ENCODE measurements at regions not wholly inside any gene's neighbourhood (a gene's known extent, or its start where the extent isn't known, plus 50 kb on each side); places are given as distances from the start of the nearest gene placed in this dataset.
"Not testable (repeated sequence)": the region's sequence is repeated elsewhere in the genome, so short reads cannot be mapped to it uniquely, and the experiment has no call there.

GRCh38 chr10:77740396-77740795 lies 102.8 kb upstream of the KCNMA1 start:
- DNase-seq (ENCODE audit: low spot score) = not testable (repeated sequence)

- DNase-seq (ENCODE audit: low spot score) = no peak
Measured at GRCh38 chr10:77738496-77739158, 101.0 kb upstream of the KCNMA1 start.

GRCh38 chr10:77737608-77738007 lies 100.0 kb upstream of the KCNMA1 start:
- DNase-seq (ENCODE audit: low spot score) = no peak

- not testable (repeated sequence) for DNase-seq (ENCODE audit: low spot score)
Measured at GRCh38 chr10:77735136-77735535, 97.5 kb upstream of the KCNMA1 start.

- DNase-seq (ENCODE audit: low spot score) = no peak
Measured at GRCh38 chr10:77732213-77733003, 94.8 kb upstream of the KCNMA1 start.

GRCh38 chr10:77727481-77727880 lies 89.9 kb upstream of the KCNMA1 start:
- no peak for DNase-seq (ENCODE audit: low spot score)

GRCh38 chr10:77726732-77727131 lies 89.1 kb upstream of the KCNMA1 start:
- no peak for DNase-seq (ENCODE audit: low spot score)

GRCh38 chr10:77726301-77726700 lies 88.7 kb upstream of the KCNMA1 start:
- no peak for DNase-seq (ENCODE audit: low spot score)

- no peak for DNase-seq (ENCODE audit: low spot score)
Measured at GRCh38 chr10:77724820-77725219, 87.2 kb upstream of the KCNMA1 start.

GRCh38 chr10:77723376-77723775 lies 85.8 kb upstream of the KCNMA1 start:
- no peak for DNase-seq (ENCODE audit: low spot score)

GRCh38 chr10:77722956-77723355 lies 85.3 kb upstream of the KCNMA1 start:
- not testable (repeated sequence) for DNase-seq (ENCODE audit: low spot score)

GRCh38 chr10:77721815-77722214 lies 84.2 kb upstream of the KCNMA1 start:
- no peak for DNase-seq (ENCODE audit: low spot score)

GRCh38 chr10:77718957-77719356 lies 81.3 kb upstream of the KCNMA1 start:
- no peak for DNase-seq (ENCODE audit: low spot score)

GRCh38 chr10:77718312-77718711 lies 80.7 kb upstream of the KCNMA1 start:
- DNase-seq (ENCODE audit: low spot score) = not testable (repeated sequence)

- no peak for DNase-seq (ENCODE audit: low spot score)
Measured at GRCh38 chr10:77717336-77717735, 79.7 kb upstream of the KCNMA1 start.

- no peak for DNase-seq (ENCODE audit: low spot score)
Measured at GRCh38 chr10:77716458-77717317, 79.1 kb upstream of the KCNMA1 start.

- no peak for DNase-seq (ENCODE audit: low spot score)
Measured at GRCh38 chr10:77715536-77715935, 77.9 kb upstream of the KCNMA1 start.

GRCh38 chr10:77715088-77715487 lies 77.5 kb upstream of the KCNMA1 start:
- DNase-seq (ENCODE audit: low spot score) = peak; percentile 18

- DNase-seq (ENCODE audit: low spot score) = no peak
Measured at GRCh38 chr10:77713521-77714280, 76.1 kb upstream of the KCNMA1 start.

GRCh38 chr10:77712207-77712606 lies 74.6 kb upstream of the KCNMA1 start:
- no peak for DNase-seq (ENCODE audit: low spot score)

GRCh38 chr10:77711683-77712049 lies 74.1 kb upstream of the KCNMA1 start:
- DNase-seq (ENCODE audit: low spot score) = no peak

Measured in germinal center (tissue), 1 donor.